Immature natural killer cell (primary cell): ENCODE measurements at regions not wholly inside any gene's neighbourhood (a gene's known extent, or its start where the extent isn't known, plus 50 kb on each side); places are given as distances from the start of the nearest gene placed in this dataset.
"Not testable (repeated sequence)": the region's sequence is repeated elsewhere in the genome, so short reads cannot be mapped to it uniquely, and the experiment has no call there.

Experiments used
- DNase-seq, 3 donors: peaks; one replicate each; pipeline ENCODE4 v3.0.0; 2022; ENCODE audit warnings: mixed read lengths in 1 of 3
- H3K27ac Mint-ChIP-seq, 6 donors: one replicate each; pipeline ENCODE4 v1.8.0; 2020; ENCODE audit warnings: mixed read lengths in 6 of 6, mild to moderate bottlenecking in 5 of 6, inconsistent platforms in 4 of 6, moderate library complexity in 3 of 6
- H3K27me3 Mint-ChIP-seq, 3 donors: one replicate each; pipeline ENCODE4 v1.8.0; 2020 to 2021; ENCODE audit warnings: low read depth in 3 of 3, mild to moderate bottlenecking in 3 of 3, mixed read lengths in 3 of 3, moderate library complexity in 3 of 3, inconsistent platforms in 1 of 3
- H3K36me3 Mint-ChIP-seq, 3 donors: one replicate each; pipeline ENCODE4 v1.8.0; 2020; ENCODE audit warnings: mixed read lengths in 3 of 3, inconsistent platforms in 2 of 3, mild to moderate bottlenecking in 2 of 3
- H3K4me1 Mint-ChIP-seq, 2 donors: one replicate each; pipeline ENCODE4 v1.8.0; 2020; ENCODE audit warnings: inconsistent platforms in 2 of 2, mild to moderate bottlenecking in 2 of 2, mixed read lengths in 2 of 2, moderate library complexity in 1 of 2
- H3K4me3 Mint-ChIP-seq, 5 donors: one replicate each; pipeline ENCODE4 v1.8.0; 2020; ENCODE audit warnings: mild to moderate bottlenecking in 5 of 5, mixed read lengths in 5 of 5, inconsistent platforms in 3 of 5, moderate library complexity in 3 of 5
- H3K9me3 Mint-ChIP-seq, 6 donors: one replicate each; pipeline ENCODE4 v1.8.0; 2020; ENCODE audit warnings: mild to moderate bottlenecking in 6 of 6, mixed read lengths in 6 of 6, inconsistent platforms in 4 of 6, moderate library complexity in 3 of 6

GRCh38 chr10:33477291-33478088 is 143.0 kb upstream of the NRP1 start:
- no peak for DNase-seq
- no peaks in the 10 kb centered on the region for H3K36me3 Mint-ChIP-seq
- peaks cover 0 to 4% (median 0%) of the 10 kb centered on the region in 6 donors for H3K9me3 Mint-ChIP-seq
- no peak overlapping the region for H3K27ac Mint-ChIP-seq
- no peaks in the 10 kb centered on the region for H3K4me1 Mint-ChIP-seq
- H3K4me3 Mint-ChIP-seq, result no peak overlapping the region
- H3K27me3 Mint-ChIP-seq, result peaks cover 2 to 11% (median 5%) of the 10 kb centered on the region in 3 donors

- no peak overlapping the region for H3K27ac Mint-ChIP-seq
- no peaks in the 10 kb centered on the region for H3K36me3 Mint-ChIP-seq
- H3K4me3 Mint-ChIP-seq, result no peak overlapping the region
- peaks cover 2 to 10% (median 6%) of the 10 kb centered on the region in 3 donors for H3K27me3 Mint-ChIP-seq
- DNase-seq, result no peak
- peaks cover 0 to 4% (median 0%) of the 10 kb centered on the region in 6 donors for H3K9me3 Mint-ChIP-seq
- H3K4me1 Mint-ChIP-seq, result no peaks in the 10 kb centered on the region
Measured at GRCh38 chr10:33476757-33477273, 142.3 kb upstream of the NRP1 start.

GRCh38 chr10:33473688-33474087 is 139.2 kb upstream of the NRP1 start:
- no peak overlapping the region for H3K27ac Mint-ChIP-seq
- H3K9me3 Mint-ChIP-seq, result peaks cover 0 to 4% (median 0%) of the 10 kb centered on the region in 6 donors
- peaks cover 0 to 10% (median 6%) of the 10 kb centered on the region in 3 donors for H3K27me3 Mint-ChIP-seq
- no peak overlapping the region for H3K4me3 Mint-ChIP-seq
- no peaks in the 10 kb centered on the region for H3K36me3 Mint-ChIP-seq
- DNase-seq, result no peak
- H3K4me1 Mint-ChIP-seq, result no peaks in the 10 kb centered on the region

- H3K27ac Mint-ChIP-seq, DNase-seq, H3K27me3 Mint-ChIP-seq, H3K9me3 Mint-ChIP-seq, H3K4me3 Mint-ChIP-seq, H3K4me1 Mint-ChIP-seq, H3K36me3 Mint-ChIP-seq: not testable (repeated sequence)
Measured at GRCh38 chr10:33468006-33468405, 133.5 kb upstream of the NRP1 start.

GRCh38 chr10:33465747-33466146 is 131.3 kb upstream of the NRP1 start:
- H3K27ac Mint-ChIP-seq, result no peak overlapping the region
- no peaks in the 10 kb centered on the region for H3K36me3 Mint-ChIP-seq
- H3K4me3 Mint-ChIP-seq, result no peak overlapping the region
- no peaks in the 10 kb centered on the region for H3K9me3 Mint-ChIP-seq
- no peak for DNase-seq
- no peaks in the 10 kb centered on the region for H3K4me1 Mint-ChIP-seq
- H3K27me3 Mint-ChIP-seq, result peaks cover 0 to 9% (median 2%) of the 10 kb centered on the region in 3 donors

- H3K4me3 Mint-ChIP-seq, result no peak overlapping the region
- no peaks in the 10 kb centered on the region for H3K36me3 Mint-ChIP-seq
- no peak overlapping the region for H3K27ac Mint-ChIP-seq
- peaks cover 1 to 14% (median 2%) of the 10 kb centered on the region in 3 donors for H3K27me3 Mint-ChIP-seq
- no peak for DNase-seq
- H3K4me1 Mint-ChIP-seq, result no peaks in the 10 kb centered on the region
- no peaks in the 10 kb centered on the region for H3K9me3 Mint-ChIP-seq
Measured at GRCh38 chr10:33463011-33463410, 128.5 kb upstream of the NRP1 start.

GRCh38 chr10:33461295-33461640 is 126.8 kb upstream of the NRP1 start:
- Mint-ChIP-seq H3K4me3 (no peak overlapping the region), H3K4me1 (no peaks in the 10 kb centered on the region), H3K36me3 (no peaks in the 10 kb centered on the region), H3K9me3 (no peaks in the 10 kb centered on the region), H3K27me3 (peaks cover 0 to 8% (median 1%) of the 10 kb centered on the region in 3 donors), H3K27ac (no peak overlapping the region)
- DNase-seq, result no peak

- no peak overlapping the region for H3K4me3 Mint-ChIP-seq
- peaks cover 0 to 8% (median 1%) of the 10 kb centered on the region in 3 donors for H3K27me3 Mint-ChIP-seq
- H3K36me3 Mint-ChIP-seq, result no peaks in the 10 kb centered on the region
- H3K4me1 Mint-ChIP-seq, result no peaks in the 10 kb centered on the region
- no peak overlapping the region for H3K27ac Mint-ChIP-seq
- no peak for DNase-seq
- H3K9me3 Mint-ChIP-seq, result no peaks in the 10 kb centered on the region
Measured at GRCh38 chr10:33460505-33461294, 126.2 kb upstream of the NRP1 start.

GRCh38 chr10:33459602-33460001 is 125.1 kb upstream of the NRP1 start:
- no peaks in the 10 kb centered on the region for H3K9me3 Mint-ChIP-seq
- no peak for DNase-seq
- no peaks in the 10 kb centered on the region for H3K36me3 Mint-ChIP-seq
- H3K27me3 Mint-ChIP-seq, result peaks cover 0 to 8% (median 1%) of the 10 kb centered on the region in 3 donors
- no peak overlapping the region for H3K27ac Mint-ChIP-seq
- no peaks in the 10 kb centered on the region for H3K4me1 Mint-ChIP-seq
- no peak overlapping the region for H3K4me3 Mint-ChIP-seq

GRCh38 chr10:33455029-33455428 is 120.6 kb upstream of the NRP1 start:
- Mint-ChIP-seq H3K4me3 (no peak overlapping the region), H3K27ac (no peak overlapping the region), H3K9me3 (peaks cover 0 to 6% (median 2%) of the 10 kb centered on the region in 6 donors), H3K27me3 (peaks cover 1 to 4% (median 3%) of the 10 kb centered on the region in 3 donors), H3K36me3 (no peaks in the 10 kb centered on the region), H3K4me1 (no peaks in the 10 kb centered on the region)
- no peak for DNase-seq

- no peak for DNase-seq
- H3K4me1 Mint-ChIP-seq, result no peaks in the 10 kb centered on the region
- H3K4me3 Mint-ChIP-seq, result no peak overlapping the region
- H3K27me3 Mint-ChIP-seq, result peaks cover 1 to 4% (median 2%) of the 10 kb centered on the region in 3 donors
- H3K9me3 Mint-ChIP-seq, result peaks cover 0 to 6% (median 2%) of the 10 kb centered on the region in 6 donors
- no peak overlapping the region for H3K27ac Mint-ChIP-seq
- no peaks in the 10 kb centered on the region for H3K36me3 Mint-ChIP-seq
Measured at GRCh38 chr10:33454554-33454953, 120.1 kb upstream of the NRP1 start.

GRCh38 chr10:33453081-33454025 is 118.9 kb upstream of the NRP1 start:
- DNase-seq, result no peak
- Mint-ChIP-seq H3K4me3 (no peak overlapping the region), H3K4me1 (no peaks in the 10 kb centered on the region), H3K27ac (no peak overlapping the region), H3K36me3 (no peaks in the 10 kb centered on the region), H3K27me3 (peaks cover 0 to 5% (median 5%) of the 10 kb centered on the region in 3 donors), H3K9me3 (peaks cover 0 to 6% (median 2%) of the 10 kb centered on the region in 6 donors)

GRCh38 chr10:33448421-33449140 is 114.1 kb upstream of the NRP1 start:
- Mint-ChIP-seq H3K9me3 (peaks cover 0 to 6% (median 2%) of the 10 kb centered on the region in 6 donors), H3K4me1 (no peaks in the 10 kb centered on the region), H3K4me3 (no peak overlapping the region), H3K27ac (no peak overlapping the region), H3K27me3 (peaks cover 0 to 5% (median 3%) of the 10 kb centered on the region in 3 donors), H3K36me3 (no peaks in the 10 kb centered on the region)
- no peak for DNase-seq
